SK-N-SH (cell line): ENCODE measurements at regions not wholly inside any gene's neighbourhood (a gene's known extent, or its start where the extent isn't known, plus 50 kb on each side); places are given as distances from the start of the nearest gene placed in this dataset.

Source experiments
- CTCF ChIA-PET: fragments of 300-600, 350-600 bp; formaldehyde crosslinking; extraction: SDS; loops from one replicate; lab custom pipeline; 2021; lab: Yijun Ruan, JAX
- POLR2A ChIA-PET: fragments of 350-600 bp; sonication (Branson Sonifier 250); formaldehyde crosslinking; extraction: SDS; loops from one replicate; lab custom pipeline; 2020; ENCODE audit warnings: antibody characterized with exemption, inconsistent platforms; lab: Yijun Ruan, JAX
- DNase-seq: peaks from one replicate; pipeline ENCODE4 v3.0.0; 2012
- H2AFZ ChIP-seq: fragments of 200-600 bp; sonication (generic); 2 replicates; pipeline ENCODE4 v1.8.1; 2016; ENCODE audit warnings: antibody characterized with exemption, mild to moderate bottlenecking, low read depth
- H3F3A ChIP-seq: fragments of 200-600 bp; sonication (generic); replicated peaks from 2 replicates; pipeline ENCODE3; 2016; ENCODE audit warnings: antibody characterized with exemption, mild to moderate bottlenecking; ENCODE audit not compliant: insufficient read depth
- H3K27ac ChIP-seq, 2 experiments: fragments of 200-500 bp in 1 of 2; fragments of 200-600 bp in 1 of 2; sonication (Bioruptor generic) in 1 of 2; sonication (generic), shearing (Covaris generic) in 1 of 2; 2 replicates each; pipeline versions ENCODE4 v1.5.1 to v1.6.1; 2014 to 2016; ENCODE audit warnings: low read depth in 2 of 2, inconsistent platforms in 1 of 2, low read length in 1 of 2, mild to moderate bottlenecking in 1 of 2, mixed read lengths in 1 of 2
- H3K27me3 ChIP-seq: fragments of 200-600 bp; sonication (generic), shearing (Covaris generic); 2 replicates; pipeline ENCODE4 v1.6.1; 2016; ENCODE audit warnings: mixed run types; ENCODE audit not compliant: insufficient read depth
- H3K36me3 ChIP-seq, 2 experiments: fragments of 200-500 bp in 1 of 2; fragments of 200-600 bp in 1 of 2; sonication (Bioruptor generic) in 1 of 2; sonication (generic) in 1 of 2; replicated peaks in 1 of 2; 2 replicates each; pipeline versions ENCODE3 to v1.5.1; 2014 to 2016; ENCODE audit warnings: low read length in 1 of 2, mild to moderate bottlenecking in 1 of 2; ENCODE audit not compliant: insufficient read depth in 2 of 2, control insufficient read depth in 1 of 2
- H3K4me1 ChIP-seq, 2 experiments: fragments of 200-500 bp in 1 of 2; fragments of 200-600 bp in 1 of 2; sonication (Bioruptor generic) in 1 of 2; sonication (generic), shearing (Covaris generic) in 1 of 2; 2 replicates each; pipeline versions ENCODE4 v1.5.1 to v1.6.1; 2014 to 2016; ENCODE audit warnings: low read depth in 1 of 2, low read length in 1 of 2, mixed run types in 1 of 2; ENCODE audit not compliant: insufficient read depth in 2 of 2, control insufficient read depth in 1 of 2
- H3K4me2 ChIP-seq: fragments of 200-600 bp; sonication (generic), shearing (Covaris generic); 2 replicates; pipeline ENCODE4 v1.6.1; 2017; ENCODE audit warnings: mixed run types
- H3K4me3 ChIP-seq, 2 experiments: fragments of 200-500 bp in 1 of 2; fragments of 200-600 bp in 1 of 2; sonication (Bioruptor generic) in 1 of 2; sonication (generic), shearing (Covaris generic) in 1 of 2; 2 replicates each; pipeline versions ENCODE4 v1.5.1 to v1.8.1; 2014 to 2016; ENCODE audit warnings: low read depth in 2 of 2, inconsistent platforms in 1 of 2, low read length in 1 of 2, mild to moderate bottlenecking in 1 of 2, mixed read lengths in 1 of 2, moderate library complexity in 1 of 2
- H3K79me2 ChIP-seq: fragments of 200-600 bp; sonication (generic); 2 replicates; pipeline ENCODE4 v1.8.1; 2017; ENCODE audit warnings: mild to moderate bottlenecking; ENCODE audit not compliant: insufficient read depth
- H3K9ac ChIP-seq: fragments of 200-600 bp; sonication (generic); 2 replicates; pipeline ENCODE4 v1.6.1; 2017; ENCODE audit warnings: mixed run types
- H3K9me2 ChIP-seq: fragments of 200-600 bp; sonication (generic); 2 replicates; pipeline ENCODE4 v1.6.1; 2017; ENCODE audit warnings: mixed run types
- H3K9me3 ChIP-seq: fragments of 200-600 bp; sonication (generic); 2 replicates; pipeline ENCODE4 v1.6.1; 2017; ENCODE audit warnings: mixed run types, mild to moderate bottlenecking, moderate library complexity
- H4K20me1 ChIP-seq: fragments of 200-600 bp; sonication (generic); 2 replicates; pipeline ENCODE4 v1.6.1; 2017; ENCODE audit warnings: mild to moderate bottlenecking, mixed run types; ENCODE audit not compliant: insufficient read depth
- CHD2 ChIP-seq: fragments of 150-350 bp; IDR thresholded peaks from 2 replicates; pipeline ENCODE4 v1.6.1; 2018; ENCODE audit warnings: low read length; ENCODE audit not compliant: partially characterized antibody
- ELF1 ChIP-seq: IDR thresholded peaks from 2 replicates; pipeline ENCODE4 v1.4.0; 2012
- EZH2phosphoT487 ChIP-seq: fragments of 200-600 bp; sonication (generic); IDR thresholded peaks from 2 replicates; pipeline ENCODE4 v1.6.1; 2017; ENCODE audit warnings: low read depth, mixed run types, mild to moderate bottlenecking, antibody characterized with exemption, moderate library complexity, borderline replicate concordance
- GABPA ChIP-seq: IDR thresholded peaks from 2 replicates; pipeline ENCODE4 v1.4.0; 2012; ENCODE audit warnings: low read depth, mild to moderate bottlenecking
- GATA2 ChIP-seq: sonication (generic); formaldehyde crosslinking; IDR thresholded peaks from 2 replicates; pipeline ENCODE4 v1.5.0; 2020; ENCODE audit warnings: mild to moderate bottlenecking, missing genetic modification reagents
- NFIC ChIP-seq: IDR thresholded peaks from 2 replicates; pipeline ENCODE4 v1.4.0; 2012; ENCODE audit warnings: borderline replicate concordance
- RCOR1 ChIP-seq: fragments of 150-350 bp; IDR thresholded peaks from 2 replicates; pipeline ENCODE4 v1.6.1; 2017; ENCODE audit warnings: antibody characterized with exemption, low read length
- RXRA ChIP-seq: IDR thresholded peaks from 2 replicates; pipeline ENCODE4 v1.4.0; 2012; ENCODE audit warnings: low read depth, mild to moderate bottlenecking, borderline replicate concordance
- SMC3 ChIP-seq: IDR thresholded peaks from 2 replicates; pipeline ENCODE4 v1.6.1; 2012; ENCODE audit warnings: low read depth, low read length, improper control_type of control experiment
- TCF12 ChIP-seq: IDR thresholded peaks from 2 replicates; pipeline ENCODE4 v1.4.0; 2012
- WGBS: methylation state at CpG from one replicate; pipeline ENCODE4 v1.1.6; 2017; ENCODE audit warnings: low lambda C conversion rate; 5-methylcytosine and 5-hydroxymethylcytosine counted together
- TF ChIP-seq, protein P1 (sequence below): IDR thresholded peaks from 2 replicates; pipeline ENCODE4 v1.4.0; 2012; ENCODE audit warnings: low read depth, borderline replicate concordance
- TF ChIP-seq, protein P2 (sequence below): fragments of 200-600 bp; sonication (generic); IDR thresholded peaks from 2 replicates; pipeline ENCODE4 v1.6.1; 2017; ENCODE audit warnings: antibody characterized with exemption, mild to moderate bottlenecking, moderate library complexity
- TF ChIP-seq, protein P3 (sequence below): IDR thresholded peaks from 2 replicates; pipeline ENCODE4 v1.6.1; 2012; ENCODE audit warnings: mild to moderate bottlenecking, low read depth, low read length, moderate library complexity
- TF ChIP-seq, protein P4 (sequence below): fragments of 150-350 bp; IDR thresholded peaks from 2 replicates; pipeline ENCODE4 v1.6.1; 2016; ENCODE audit warnings: mild to moderate bottlenecking, low read depth, low read length

DNA sequence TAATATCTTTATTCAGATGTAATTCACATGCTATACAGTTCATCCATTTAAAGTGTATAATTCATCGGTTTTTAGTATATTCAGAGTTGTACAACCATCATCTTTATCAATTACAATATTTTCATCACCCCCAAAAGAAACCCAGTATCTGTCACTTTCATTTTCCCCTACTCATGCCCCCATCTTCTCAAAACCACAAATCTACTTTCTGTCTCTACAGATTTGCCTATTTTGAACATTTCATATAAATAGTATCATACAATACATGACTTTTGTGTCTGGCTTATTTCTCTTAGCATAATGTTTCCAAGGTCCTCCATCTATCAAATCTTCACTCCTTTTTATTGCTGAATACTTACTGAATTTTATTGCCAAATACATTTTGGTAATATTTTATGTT lies 305.1 kb upstream of the SGCD start:
- Histone ChIP-seq H3K9me3 (no peaks in the 10 kb centered on the region), H3K27me3 (no peaks in the 10 kb centered on the region), H3K79me2 (no peaks in the 10 kb centered on the region)
- WGBS, result 46% methylated on average over 1 of the region's 1 CpG
- TF ChIP-seq, protein P1, sequence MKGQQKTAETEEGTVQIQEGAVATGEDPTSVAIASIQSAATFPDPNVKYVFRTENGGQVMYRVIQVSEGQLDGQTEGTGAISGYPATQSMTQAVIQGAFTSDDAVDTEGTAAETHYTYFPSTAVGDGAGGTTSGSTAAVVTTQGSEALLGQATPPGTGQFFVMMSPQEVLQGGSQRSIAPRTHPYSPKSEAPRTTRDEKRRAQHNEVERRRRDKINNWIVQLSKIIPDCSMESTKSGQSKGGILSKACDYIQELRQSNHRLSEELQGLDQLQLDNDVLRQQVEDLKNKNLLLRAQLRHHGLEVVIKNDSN, result no peak
- TF ChIP-seq, protein P2, sequence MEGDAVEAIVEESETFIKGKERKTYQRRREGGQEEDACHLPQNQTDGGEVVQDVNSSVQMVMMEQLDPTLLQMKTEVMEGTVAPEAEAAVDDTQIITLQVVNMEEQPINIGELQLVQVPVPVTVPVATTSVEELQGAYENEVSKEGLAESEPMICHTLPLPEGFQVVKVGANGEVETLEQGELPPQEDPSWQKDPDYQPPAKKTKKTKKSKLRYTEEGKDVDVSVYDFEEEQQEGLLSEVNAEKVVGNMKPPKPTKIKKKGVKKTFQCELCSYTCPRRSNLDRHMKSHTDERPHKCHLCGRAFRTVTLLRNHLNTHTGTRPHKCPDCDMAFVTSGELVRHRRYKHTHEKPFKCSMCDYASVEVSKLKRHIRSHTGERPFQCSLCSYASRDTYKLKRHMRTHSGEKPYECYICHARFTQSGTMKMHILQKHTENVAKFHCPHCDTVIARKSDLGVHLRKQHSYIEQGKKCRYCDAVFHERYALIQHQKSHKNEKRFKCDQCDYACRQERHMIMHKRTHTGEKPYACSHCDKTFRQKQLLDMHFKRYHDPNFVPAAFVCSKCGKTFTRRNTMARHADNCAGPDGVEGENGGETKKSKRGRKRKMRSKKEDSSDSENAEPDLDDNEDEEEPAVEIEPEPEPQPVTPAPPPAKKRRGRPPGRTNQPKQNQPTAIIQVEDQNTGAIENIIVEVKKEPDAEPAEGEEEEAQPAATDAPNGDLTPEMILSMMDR, result no peak
- no peak for TF ChIP-seq NFIC
- no peak for TF ChIP-seq SMC3
- no peak for TF ChIP-seq GATA2
- no peak for TF ChIP-seq EZH2phosphoT487
- no peak for TF ChIP-seq RCOR1
- TF ChIP-seq, protein P3, sequence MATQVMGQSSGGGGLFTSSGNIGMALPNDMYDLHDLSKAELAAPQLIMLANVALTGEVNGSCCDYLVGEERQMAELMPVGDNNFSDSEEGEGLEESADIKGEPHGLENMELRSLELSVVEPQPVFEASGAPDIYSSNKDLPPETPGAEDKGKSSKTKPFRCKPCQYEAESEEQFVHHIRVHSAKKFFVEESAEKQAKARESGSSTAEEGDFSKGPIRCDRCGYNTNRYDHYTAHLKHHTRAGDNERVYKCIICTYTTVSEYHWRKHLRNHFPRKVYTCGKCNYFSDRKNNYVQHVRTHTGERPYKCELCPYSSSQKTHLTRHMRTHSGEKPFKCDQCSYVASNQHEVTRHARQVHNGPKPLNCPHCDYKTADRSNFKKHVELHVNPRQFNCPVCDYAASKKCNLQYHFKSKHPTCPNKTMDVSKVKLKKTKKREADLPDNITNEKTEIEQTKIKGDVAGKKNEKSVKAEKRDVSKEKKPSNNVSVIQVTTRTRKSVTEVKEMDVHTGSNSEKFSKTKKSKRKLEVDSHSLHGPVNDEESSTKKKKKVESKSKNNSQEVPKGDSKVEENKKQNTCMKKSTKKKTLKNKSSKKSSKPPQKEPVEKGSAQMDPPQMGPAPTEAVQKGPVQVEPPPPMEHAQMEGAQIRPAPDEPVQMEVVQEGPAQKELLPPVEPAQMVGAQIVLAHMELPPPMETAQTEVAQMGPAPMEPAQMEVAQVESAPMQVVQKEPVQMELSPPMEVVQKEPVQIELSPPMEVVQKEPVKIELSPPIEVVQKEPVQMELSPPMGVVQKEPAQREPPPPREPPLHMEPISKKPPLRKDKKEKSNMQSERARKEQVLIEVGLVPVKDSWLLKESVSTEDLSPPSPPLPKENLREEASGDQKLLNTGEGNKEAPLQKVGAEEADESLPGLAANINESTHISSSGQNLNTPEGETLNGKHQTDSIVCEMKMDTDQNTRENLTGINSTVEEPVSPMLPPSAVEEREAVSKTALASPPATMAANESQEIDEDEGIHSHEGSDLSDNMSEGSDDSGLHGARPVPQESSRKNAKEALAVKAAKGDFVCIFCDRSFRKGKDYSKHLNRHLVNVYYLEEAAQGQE, result no peak
- TF ChIP-seq ELF1, result no peak
- no peak for TF ChIP-seq TCF12
- no peak for TF ChIP-seq CHD2
- TF ChIP-seq RXRA, result no peak
- TF ChIP-seq, protein P4, sequence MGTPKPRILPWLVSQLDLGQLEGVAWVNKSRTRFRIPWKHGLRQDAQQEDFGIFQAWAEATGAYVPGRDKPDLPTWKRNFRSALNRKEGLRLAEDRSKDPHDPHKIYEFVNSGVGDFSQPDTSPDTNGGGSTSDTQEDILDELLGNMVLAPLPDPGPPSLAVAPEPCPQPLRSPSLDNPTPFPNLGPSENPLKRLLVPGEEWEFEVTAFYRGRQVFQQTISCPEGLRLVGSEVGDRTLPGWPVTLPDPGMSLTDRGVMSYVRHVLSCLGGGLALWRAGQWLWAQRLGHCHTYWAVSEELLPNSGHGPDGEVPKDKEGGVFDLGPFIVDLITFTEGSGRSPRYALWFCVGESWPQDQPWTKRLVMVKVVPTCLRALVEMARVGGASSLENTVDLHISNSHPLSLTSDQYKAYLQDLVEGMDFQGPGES, result no peak
- TF ChIP-seq GABPA, result no peak
- TF ChIP-seq, all 33 proteins: peak for 0
- no peak overlapping the region for H3K9ac ChIP-seq
- H3K4me2 ChIP-seq, result no peak overlapping the region
- no peaks in the 10 kb centered on the region for H4K20me1 ChIP-seq
- DNase-seq, result no peak
- no peaks in the 10 kb centered on the region for H3F3A ChIP-seq
- POLR2A ChIA-PET, result no interaction called here
- H3K4me1 ChIP-seq, result no peaks in the 10 kb centered on the region
- no peak overlapping the region for H2AFZ ChIP-seq
- H3K9me2 ChIP-seq, result no peaks in the 10 kb centered on the region
- CTCF ChIA-PET, result no interaction called here
- H3K4me3 ChIP-seq, result no peak overlapping the region
- no peaks in the 10 kb centered on the region for H3K36me3 ChIP-seq
- H3K27ac ChIP-seq, result no peak overlapping the region
